Sigmoid colon (tissue), 4 donors: ENCODE measurements at regions not wholly inside any gene's neighbourhood (a gene's known extent, or its start where the extent isn't known, plus 50 kb on each side); places are given as distances from the start of the nearest gene placed in this dataset.

Experiments used
- EP300 ChIP-seq, 4 donors: sonication (generic); formaldehyde crosslinking; IDR thresholded peaks; one replicate each; pipeline ENCODE4 v1.6.1; 2017; ENCODE audit warnings: antibody characterized with exemption in 4 of 4
- POLR2A ChIP-seq, 2 donors: fragments of 450-650 bp; IDR thresholded peaks; one replicate each; pipeline ENCODE4 v1.6.1; 2016; ENCODE audit warnings: antibody characterized with exemption in 2 of 2, mild to moderate bottlenecking in 2 of 2, moderate library complexity in 2 of 2
- TF ChIP-seq, protein P1 (sequence below), 4 experiments: fragments of 450-650 bp in 3 of 4; fragments of 200-600 bp in 1 of 4; IDR thresholded peaks; one replicate each; pipeline ENCODE4 v1.5.1; 2016 to 2019; ENCODE audit warnings: antibody characterized with exemption in 4 of 4, mild to moderate bottlenecking in 3 of 4, moderate library complexity in 2 of 4

DNA sequence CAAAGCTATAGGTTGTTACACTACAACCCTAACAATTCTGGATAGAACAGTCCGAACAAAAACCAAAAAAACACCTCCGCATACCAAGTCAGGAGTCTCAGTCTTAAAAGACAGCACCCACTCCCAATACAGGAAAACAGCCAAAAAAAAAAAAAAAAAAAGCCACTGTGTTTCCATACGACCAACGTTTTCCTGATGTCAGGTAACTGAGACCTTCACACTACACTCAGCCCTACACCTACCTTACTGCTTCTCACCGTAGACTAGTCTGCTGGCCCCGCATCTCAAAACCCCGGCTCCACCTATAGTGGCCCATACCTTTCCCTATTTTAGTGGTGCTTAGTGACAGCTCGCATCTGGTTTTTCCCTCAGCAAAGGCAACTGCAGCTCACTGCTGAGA, 339.5 kb upstream of the ADAMTS9 start:
- TF ChIP-seq, protein P1, sequence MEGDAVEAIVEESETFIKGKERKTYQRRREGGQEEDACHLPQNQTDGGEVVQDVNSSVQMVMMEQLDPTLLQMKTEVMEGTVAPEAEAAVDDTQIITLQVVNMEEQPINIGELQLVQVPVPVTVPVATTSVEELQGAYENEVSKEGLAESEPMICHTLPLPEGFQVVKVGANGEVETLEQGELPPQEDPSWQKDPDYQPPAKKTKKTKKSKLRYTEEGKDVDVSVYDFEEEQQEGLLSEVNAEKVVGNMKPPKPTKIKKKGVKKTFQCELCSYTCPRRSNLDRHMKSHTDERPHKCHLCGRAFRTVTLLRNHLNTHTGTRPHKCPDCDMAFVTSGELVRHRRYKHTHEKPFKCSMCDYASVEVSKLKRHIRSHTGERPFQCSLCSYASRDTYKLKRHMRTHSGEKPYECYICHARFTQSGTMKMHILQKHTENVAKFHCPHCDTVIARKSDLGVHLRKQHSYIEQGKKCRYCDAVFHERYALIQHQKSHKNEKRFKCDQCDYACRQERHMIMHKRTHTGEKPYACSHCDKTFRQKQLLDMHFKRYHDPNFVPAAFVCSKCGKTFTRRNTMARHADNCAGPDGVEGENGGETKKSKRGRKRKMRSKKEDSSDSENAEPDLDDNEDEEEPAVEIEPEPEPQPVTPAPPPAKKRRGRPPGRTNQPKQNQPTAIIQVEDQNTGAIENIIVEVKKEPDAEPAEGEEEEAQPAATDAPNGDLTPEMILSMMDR (IDR thresholded peaks at IDR 0.05), result no peak
- TF ChIP-seq POLR2A (IDR thresholded peaks at IDR 0.05) (no peak), EP300 (IDR thresholded peaks at IDR 0.05) (no peak)
